GM23338 (cell line): ENCODE measurements at regions not wholly inside any gene's neighbourhood (a gene's known extent, or its start where the extent isn't known, plus 50 kb on each side); places are given as distances from the start of the nearest gene placed in this dataset.

ENCODE experiments used
- ATAC-seq: fragments of 200-7000 bp; cut with Tn5 transposase; 3 replicates; pipeline ENCODE4 v1.9.1; 2020
- DNase-seq: peaks from one replicate; pipeline ENCODE4 v3.0.0-alpha.2; 2015; ENCODE audit warnings: low spot score
- H2AFZ ChIP-seq: fragments of 200-600 bp; sonication (generic); 2 replicates; pipeline ENCODE4 v1.8.0; 2016; ENCODE audit warnings: antibody characterized with exemption, mild to moderate bottlenecking, moderate library complexity
- H3F3A ChIP-seq: fragments of 200-600 bp; sonication (generic); replicated peaks from 2 replicates; pipeline ENCODE4 v1.8.0; 2017; ENCODE audit warnings: antibody characterized with exemption, mixed run types, low read depth
- H3K27ac ChIP-seq: fragments of 200-600 bp; sonication (generic); 2 replicates; pipeline ENCODE4 v1.6.1; 2016; ENCODE audit warnings: low read depth
- H3K27me3 ChIP-seq: fragments of 200-600 bp; sonication (generic); 2 replicates; pipeline ENCODE4 v1.8.0; 2016; ENCODE audit warnings: mild to moderate bottlenecking, mixed run types, moderate library complexity; ENCODE audit not compliant: insufficient read depth
- H3K36me3 ChIP-seq: fragments of 200-600 bp; sonication (generic); 2 replicates; pipeline ENCODE4 v1.8.0; 2016; ENCODE audit warnings: mild to moderate bottlenecking; ENCODE audit not compliant: insufficient read depth
- H3K4me1 ChIP-seq: fragments of 200-600 bp; sonication (generic); 2 replicates; pipeline ENCODE4 v1.8.0; 2016; ENCODE audit warnings: mild to moderate bottlenecking, moderate library complexity; ENCODE audit not compliant: insufficient read depth
- H3K4me2 ChIP-seq: fragments of 200-600 bp; sonication (generic); 2 replicates; pipeline ENCODE4 v1.7.1; 2017; ENCODE audit warnings: mixed run types
- H3K4me3 ChIP-seq: fragments of 200-600 bp; sonication (generic); 2 replicates; pipeline ENCODE4 v1.6.1; 2016; ENCODE audit warnings: mixed run types
- H3K79me2 ChIP-seq: fragments of 200-600 bp; sonication (generic); replicated peaks from 2 replicates; pipeline ENCODE4 v1.8.0; 2017; ENCODE audit warnings: mild to moderate bottlenecking; ENCODE audit not compliant: insufficient read depth
- H3K9me2 ChIP-seq: fragments of 200-600 bp; sonication (generic); 2 replicates; pipeline ENCODE4 v1.8.0; 2017; ENCODE audit not compliant: insufficient read depth
- H4K20me1 ChIP-seq: fragments of 200-600 bp; sonication (generic); replicated peaks from 2 replicates; pipeline ENCODE4 v1.8.0; 2017; ENCODE audit warnings: mild to moderate bottlenecking; ENCODE audit not compliant: insufficient read depth
- H3K27ac Mint-ChIP-seq: 2 replicates; pipeline ENCODE4 v1.8.0; 2020; ENCODE audit warnings: inconsistent platforms, mild to moderate bottlenecking, moderate library complexity, mixed read lengths
- H3K27me3 Mint-ChIP-seq: 3 replicates; pipeline ENCODE4 v1.8.0; 2022; ENCODE audit warnings: low read depth, mild to moderate bottlenecking, moderate library complexity, mixed read lengths, inconsistent platforms; ENCODE audit not compliant: insufficient read depth, poor library complexity
- H3K36me3 Mint-ChIP-seq: 3 replicates; pipeline ENCODE4 v1.8.0; 2021; ENCODE audit warnings: low read depth, mild to moderate bottlenecking, inconsistent platforms, moderate library complexity, mixed read lengths
- H3K4me1 Mint-ChIP-seq: 3 replicates; pipeline ENCODE4 v1.8.0; 2020; ENCODE audit warnings: mild to moderate bottlenecking, inconsistent platforms, mixed read lengths
- H3K4me3 Mint-ChIP-seq: 3 replicates; pipeline ENCODE4 v1.8.0; 2021; ENCODE audit warnings: moderate library complexity, mild to moderate bottlenecking, inconsistent platforms, mixed read lengths
- H3K9me3 Mint-ChIP-seq: 3 replicates; pipeline ENCODE4 v1.8.0; 2020; ENCODE audit warnings: moderate library complexity, mild to moderate bottlenecking, inconsistent platforms, mixed read lengths
- CREB1 ChIP-seq: fragments of 250-450 bp; sonication (Bioruptor Pico); IDR thresholded peaks from 2 replicates; pipeline ENCODE4 v1.5.0; 2020; ENCODE audit warnings: low read depth, mild to moderate bottlenecking, moderate library complexity
- ETS1 ChIP-seq: IDR thresholded peaks from 2 replicates; pipeline ENCODE4 v1.6.1; 2016; ENCODE audit warnings: antibody characterized with exemption
- EZH2 ChIP-seq: fragments of 200-600 bp; sonication (generic); IDR thresholded peaks from one replicate; pipeline ENCODE4 v1.8.0; 2017; ENCODE audit warnings: antibody characterized with exemption, mild to moderate bottlenecking, low read depth; ENCODE audit not compliant: unreplicated experiment
- EZH2phosphoT487 ChIP-seq: fragments of 200-600 bp; sonication (generic); IDR thresholded peaks from one replicate; pipeline ENCODE4 v1.8.1; 2018; ENCODE audit warnings: antibody characterized with exemption; ENCODE audit not compliant: unreplicated experiment
- JUNB ChIP-seq: IDR thresholded peaks from one replicate; pipeline ENCODE4 v1.6.1; 2016; ENCODE audit warnings: antibody characterized with exemption; ENCODE audit not compliant: unreplicated experiment
- NANOG ChIP-seq: IDR thresholded peaks from 2 replicates; pipeline ENCODE4 v1.6.1; 2016; ENCODE audit warnings: antibody characterized with exemption, borderline replicate concordance
- POLR2AphosphoS5 ChIP-seq: IDR thresholded peaks from 2 replicates; pipeline ENCODE4 v1.6.1; 2016; ENCODE audit warnings: antibody characterized with exemption, low read depth
- REST ChIP-seq: IDR thresholded peaks from one replicate; pipeline ENCODE4 v1.6.1; 2018; ENCODE audit warnings: antibody characterized with exemption; ENCODE audit not compliant: unreplicated experiment
- STAT1 ChIP-seq: IDR thresholded peaks from one replicate; pipeline ENCODE4 v1.6.1; 2016; ENCODE audit warnings: antibody characterized with exemption; ENCODE audit not compliant: unreplicated experiment
- ZNF114 ChIP-seq: fragments of 250-450 bp; sonication (Bioruptor Pico); IDR thresholded peaks from 2 replicates; pipeline ENCODE4 v1.5.0; 2020; ENCODE audit warnings: mild to moderate bottlenecking, moderate library complexity
- ZNF331 ChIP-seq: fragments of 250-450 bp; sonication (Bioruptor Pico); IDR thresholded peaks from 2 replicates; pipeline ENCODE4 v1.5.0; 2020; ENCODE audit warnings: low read depth, mild to moderate bottlenecking, moderate library complexity
- TF ChIP-seq, protein P1 (sequence below), 2 experiments: fragments of 200-600 bp in 1 of 2; sonication (generic) in 1 of 2; conservative IDR thresholded peaks; 2 replicates each; pipeline versions ENCODE4 v1.5.1 to v1.6.1; 2016 to 2017; ENCODE audit warnings: antibody characterized with exemption in 2 of 2, low read depth in 2 of 2, mild to moderate bottlenecking in 2 of 2, moderate library complexity in 1 of 2
- TF ChIP-seq, protein P2 (sequence below): fragments of 250-450 bp; sonication (Bioruptor Pico); IDR thresholded peaks from 2 replicates; pipeline ENCODE4 v1.5.0; 2020; ENCODE audit warnings: mild to moderate bottlenecking, moderate library complexity

DNA sequence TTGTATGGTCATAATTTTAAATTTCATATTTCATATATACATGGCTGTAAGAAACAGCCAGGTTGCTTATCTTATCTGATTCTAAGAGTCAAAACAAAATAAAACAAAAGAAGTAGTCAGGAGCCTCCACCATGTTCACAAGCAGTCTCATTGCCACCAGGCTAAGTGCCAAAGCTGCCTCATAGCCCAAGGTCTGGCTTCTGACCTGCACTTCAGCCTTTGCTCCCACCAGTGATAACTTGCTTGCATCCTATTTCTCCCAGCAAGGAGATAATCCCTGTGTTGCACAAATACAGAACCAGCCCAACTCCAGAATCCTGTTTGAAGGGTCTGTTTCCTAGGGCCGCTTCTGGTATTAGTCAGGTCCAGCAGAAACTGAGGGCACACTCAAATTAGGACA, 53.9 kb upstream of the TSKU start:
- H3K27ac ChIP-seq, result no peak overlapping the region
- Mint-ChIP-seq H3K27me3 (peaks cover 2% of the 10 kb centered on the region), H3K4me1 (peaks cover 4% of the 10 kb centered on the region; the same call in 2 of the 3 replicates), H3K9me3 (no peaks in the 10 kb centered on the region), H3K4me3 (no peak overlapping the region), H3K36me3 (no peaks in the 10 kb centered on the region), H3K27ac (no peak overlapping the region)
- no peak overlapping the region for H3K4me2 ChIP-seq
- no peak overlapping the region for H3K4me3 ChIP-seq
- H3K36me3 ChIP-seq, result no peaks in the 10 kb centered on the region
- H3K27me3 ChIP-seq, result no peaks in the 10 kb centered on the region
- TF ChIP-seq ZNF114 (CRISPR knock-in tag), result no peak
- no peak for TF ChIP-seq ZNF331 (CRISPR knock-in tag)
- TF ChIP-seq POLR2AphosphoS5, result no peak
- TF ChIP-seq REST, result no peak
- TF ChIP-seq NANOG, result no peak
- TF ChIP-seq, protein P1, sequence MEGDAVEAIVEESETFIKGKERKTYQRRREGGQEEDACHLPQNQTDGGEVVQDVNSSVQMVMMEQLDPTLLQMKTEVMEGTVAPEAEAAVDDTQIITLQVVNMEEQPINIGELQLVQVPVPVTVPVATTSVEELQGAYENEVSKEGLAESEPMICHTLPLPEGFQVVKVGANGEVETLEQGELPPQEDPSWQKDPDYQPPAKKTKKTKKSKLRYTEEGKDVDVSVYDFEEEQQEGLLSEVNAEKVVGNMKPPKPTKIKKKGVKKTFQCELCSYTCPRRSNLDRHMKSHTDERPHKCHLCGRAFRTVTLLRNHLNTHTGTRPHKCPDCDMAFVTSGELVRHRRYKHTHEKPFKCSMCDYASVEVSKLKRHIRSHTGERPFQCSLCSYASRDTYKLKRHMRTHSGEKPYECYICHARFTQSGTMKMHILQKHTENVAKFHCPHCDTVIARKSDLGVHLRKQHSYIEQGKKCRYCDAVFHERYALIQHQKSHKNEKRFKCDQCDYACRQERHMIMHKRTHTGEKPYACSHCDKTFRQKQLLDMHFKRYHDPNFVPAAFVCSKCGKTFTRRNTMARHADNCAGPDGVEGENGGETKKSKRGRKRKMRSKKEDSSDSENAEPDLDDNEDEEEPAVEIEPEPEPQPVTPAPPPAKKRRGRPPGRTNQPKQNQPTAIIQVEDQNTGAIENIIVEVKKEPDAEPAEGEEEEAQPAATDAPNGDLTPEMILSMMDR (conservative IDR thresholded peaks at IDR 0.05; ENCODE audit: low read depth in 2 of 2), result no peak
- TF ChIP-seq ETS1, result no peak
- no peak for TF ChIP-seq CREB1 (CRISPR knock-in tag)
- no peak for TF ChIP-seq EZH2
- TF ChIP-seq, protein P2, sequence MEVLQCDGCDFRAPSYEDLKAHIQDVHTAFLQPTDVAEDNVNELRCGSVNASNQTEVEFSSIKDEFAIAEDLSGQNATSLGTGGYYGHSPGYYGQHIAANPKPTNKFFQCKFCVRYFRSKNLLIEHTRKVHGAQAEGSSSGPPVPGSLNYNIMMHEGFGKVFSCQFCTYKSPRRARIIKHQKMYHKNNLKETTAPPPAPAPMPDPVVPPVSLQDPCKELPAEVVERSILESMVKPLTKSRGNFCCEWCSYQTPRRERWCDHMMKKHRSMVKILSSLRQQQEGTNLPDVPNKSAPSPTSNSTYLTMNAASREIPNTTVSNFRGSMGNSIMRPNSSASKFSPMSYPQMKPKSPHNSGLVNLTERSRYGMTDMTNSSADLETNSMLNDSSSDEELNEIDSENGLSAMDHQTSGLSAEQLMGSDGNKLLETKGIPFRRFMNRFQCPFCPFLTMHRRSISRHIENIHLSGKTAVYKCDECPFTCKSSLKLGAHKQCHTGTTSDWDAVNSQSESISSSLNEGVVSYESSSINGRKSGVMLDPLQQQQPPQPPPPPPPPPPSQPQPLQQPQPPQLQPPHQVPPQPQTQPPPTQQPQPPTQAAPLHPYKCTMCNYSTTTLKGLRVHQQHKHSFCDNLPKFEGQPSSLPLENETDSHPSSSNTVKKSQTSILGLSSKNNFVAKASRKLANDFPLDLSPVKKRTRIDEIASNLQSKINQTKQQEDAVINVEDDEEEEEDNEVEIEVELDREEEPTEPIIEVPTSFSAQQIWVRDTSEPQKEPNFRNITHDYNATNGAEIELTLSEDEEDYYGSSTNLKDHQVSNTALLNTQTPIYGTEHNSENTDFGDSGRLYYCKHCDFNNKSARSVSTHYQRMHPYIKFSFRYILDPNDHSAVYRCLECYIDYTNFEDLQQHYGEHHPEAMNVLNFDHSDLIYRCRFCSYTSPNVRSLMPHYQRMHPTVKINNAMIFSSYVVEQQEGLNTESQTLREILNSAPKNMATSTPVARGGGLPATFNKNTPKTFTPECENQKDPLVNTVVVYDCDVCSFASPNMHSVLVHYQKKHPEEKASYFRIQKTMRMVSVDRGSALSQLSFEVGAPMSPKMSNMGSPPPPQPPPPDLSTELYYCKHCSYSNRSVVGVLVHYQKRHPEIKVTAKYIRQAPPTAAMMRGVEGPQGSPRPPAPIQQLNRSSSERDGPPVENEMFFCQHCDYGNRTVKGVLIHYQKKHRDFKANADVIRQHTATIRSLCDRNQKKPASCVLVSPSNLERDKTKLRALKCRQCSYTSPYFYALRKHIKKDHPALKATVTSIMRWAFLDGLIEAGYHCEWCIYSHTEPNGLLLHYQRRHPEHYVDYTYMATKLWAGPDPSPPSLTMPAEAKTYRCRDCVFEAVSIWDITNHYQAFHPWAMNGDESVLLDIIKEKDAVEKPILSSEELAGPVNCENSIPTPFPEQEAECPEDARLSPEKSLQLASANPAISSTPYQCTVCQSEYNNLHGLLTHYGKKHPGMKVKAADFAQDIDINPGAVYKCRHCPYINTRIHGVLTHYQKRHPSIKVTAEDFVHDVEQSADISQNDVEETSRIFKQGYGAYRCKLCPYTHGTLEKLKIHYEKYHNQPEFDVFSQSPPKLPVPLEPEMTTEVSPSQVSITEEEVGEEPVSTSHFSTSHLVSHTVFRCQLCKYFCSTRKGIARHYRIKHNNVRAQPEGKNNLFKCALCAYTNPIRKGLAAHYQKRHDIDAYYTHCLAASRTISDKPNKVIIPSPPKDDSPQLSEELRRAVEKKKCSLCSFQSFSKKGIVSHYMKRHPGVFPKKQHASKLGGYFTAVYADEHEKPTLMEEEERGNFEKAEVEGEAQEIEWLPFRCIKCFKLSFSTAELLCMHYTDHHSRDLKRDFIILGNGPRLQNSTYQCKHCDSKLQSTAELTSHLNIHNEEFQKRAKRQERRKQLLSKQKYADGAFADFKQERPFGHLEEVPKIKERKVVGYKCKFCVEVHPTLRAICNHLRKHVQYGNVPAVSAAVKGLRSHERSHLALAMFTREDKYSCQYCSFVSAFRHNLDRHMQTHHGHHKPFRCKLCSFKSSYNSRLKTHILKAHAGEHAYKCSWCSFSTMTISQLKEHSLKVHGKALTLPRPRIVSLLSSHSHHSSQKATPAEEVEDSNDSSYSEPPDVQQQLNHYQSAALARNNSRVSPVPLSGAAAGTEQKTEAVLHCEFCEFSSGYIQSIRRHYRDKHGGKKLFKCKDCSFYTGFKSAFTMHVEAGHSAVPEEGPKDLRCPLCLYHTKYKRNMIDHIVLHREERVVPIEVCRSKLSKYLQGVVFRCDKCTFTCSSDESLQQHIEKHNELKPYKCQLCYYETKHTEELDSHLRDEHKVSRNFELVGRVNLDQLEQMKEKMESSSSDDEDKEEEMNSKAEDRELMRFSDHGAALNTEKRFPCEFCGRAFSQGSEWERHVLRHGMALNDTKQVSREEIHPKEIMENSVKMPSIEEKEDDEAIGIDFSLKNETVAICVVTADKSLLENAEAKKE, result no peak
- TF ChIP-seq STAT1, result no peak
- TF ChIP-seq EZH2phosphoT487, result no peak
- TF ChIP-seq JUNB, result no peak
- no peak for ATAC-seq
- H4K20me1 ChIP-seq, result no peaks in the 10 kb centered on the region
- H3K9me2 ChIP-seq, result no peaks in the 10 kb centered on the region
- H3F3A ChIP-seq, result no peaks in the 10 kb centered on the region
- H2AFZ ChIP-seq, result no peak overlapping the region
- H3K4me1 ChIP-seq, result peaks cover 2% of the 10 kb centered on the region; the same call in 1 of the 2 replicates
- no peaks in the 10 kb centered on the region for H3K79me2 ChIP-seq
- DNase-seq, result no peak
